ENCODE measurements at regions not wholly inside any gene's neighbourhood (a gene's known extent, or its start where the extent isn't known, plus 50 kb on each side); places are given as distances from the start of the nearest gene placed in this dataset.

- no peaks in the 10 kb centered on the region for H3K27me3 ChIP-seq
- H3K4me1 ChIP-seq: peaks cover 0 to 40% (median 20%) of the 10 kb centered on the region in 4 donors
- intact Hi-C loops (cut with DNase I): no loop called here
- no peaks in the 10 kb centered on the region for H3K36me3 ChIP-seq
- no peak overlapping the region for H3K4me3 ChIP-seq
- no peaks in the 10 kb centered on the region for H3K9me3 ChIP-seq
- TF ChIP-seq POLR2A (IDR thresholded peaks at IDR 0.05; ENCODE audit: low read depth) (no peak), CTCF (IDR thresholded peaks at IDR 0.05) (no peak), POLR2AphosphoS5 (IDR thresholded peaks at IDR 0.05) (no peak), EP300 (IDR thresholded peaks at IDR 0.05) (no peak)
- no peak overlapping the region for H3K27ac ChIP-seq (replicated peaks in 1 of 4)
- DNase-seq (ENCODE audit: extremely low spot score): no peak
- WGBS: 94% methylated on average over 1 of the region's 1 CpG
These were observed 391.0 kb downstream of the NSUN3 start for GRCh38 chr3:94453864-94454263.

GRCh38 chr3:94459167-94459566, 396.3 kb downstream of the NSUN3 start:
- no peak overlapping the region for H3K27ac ChIP-seq (replicated peaks in 1 of 4)
- H3K4me1 ChIP-seq: peaks cover 0 to 25% (median 17%) of the 10 kb centered on the region in 4 donors
- H3K4me3 ChIP-seq: no peak overlapping the region
- no peaks in the 10 kb centered on the region for H3K9me3 ChIP-seq
- no peaks in the 10 kb centered on the region for H3K36me3 ChIP-seq
- WGBS: 80% methylated on average over 1 of the region's 1 CpG
- intact Hi-C loops (cut with DNase I): no loop called here
- TF ChIP-seq POLR2AphosphoS5 (IDR thresholded peaks at IDR 0.05): no peak
- TF ChIP-seq POLR2A (IDR thresholded peaks at IDR 0.05; ENCODE audit: low read depth): no peak
- TF ChIP-seq CTCF (IDR thresholded peaks at IDR 0.05): no peak
- no peak for TF ChIP-seq EP300 (IDR thresholded peaks at IDR 0.05)
- H3K27me3 ChIP-seq: no peaks in the 10 kb centered on the region
- DNase-seq (ENCODE audit: extremely low spot score): no peak

- Histone ChIP-seq H3K36me3 (no peaks in the 10 kb centered on the region), H3K4me1 (peaks cover 0 to 22% (median 16%) of the 10 kb centered on the region in 4 donors), H3K27ac (replicated peaks in 1 of 4) (no peak overlapping the region), H3K27me3 (no peaks in the 10 kb centered on the region), H3K4me3 (no peak overlapping the region), H3K9me3 (no peaks in the 10 kb centered on the region)
- DNase-seq (ENCODE audit: extremely low spot score): no peak
- TF ChIP-seq EP300 (IDR thresholded peaks at IDR 0.05): no peak
- WGBS: 73% methylated on average over 3 of the region's 3 CpGs
- intact Hi-C loops (cut with DNase I): no loop called here
These were observed 398.1 kb downstream of the NSUN3 start for GRCh38 chr3:94460931-94461330.

GRCh38 chr3:94462931-94463330, 400.1 kb downstream of the NSUN3 start:
- intact Hi-C loops (cut with DNase I): no loop called here
- no peak overlapping the region for H3K27ac ChIP-seq (replicated peaks in 1 of 4)

GRCh38 chr3:94472511-94472910, 409.6 kb downstream of the NSUN3 start:
- Histone ChIP-seq H3K36me3 (no peaks in the 10 kb centered on the region), H3K27me3 (no peaks in the 10 kb centered on the region), H3K4me3 (no peak overlapping the region), H3K9me3 (peaks cover 0 to 11% (median 4%) of the 10 kb centered on the region in 4 donors), H3K27ac (replicated peaks in 1 of 4) (no peak overlapping the region), H3K4me1 (peaks cover 0 to 21% (median 14%) of the 10 kb centered on the region in 4 donors)
- DNase-seq (ENCODE audit: extremely low spot score): no peak
- no peak for TF ChIP-seq CTCF (IDR thresholded peaks at IDR 0.05)
- no peak for TF ChIP-seq EP300 (IDR thresholded peaks at IDR 0.05)
- no peak for TF ChIP-seq POLR2AphosphoS5 (IDR thresholded peaks at IDR 0.05)
- TF ChIP-seq POLR2A (IDR thresholded peaks at IDR 0.05; ENCODE audit: low read depth): no peak
- intact Hi-C loops (cut with DNase I): no loop called here

More at GRCh38 chr3:94462931-94463330, 400.1 kb downstream of the NSUN3 start:
- TF ChIP-seq POLR2A (IDR thresholded peaks at IDR 0.05; ENCODE audit: low read depth): no peak
- no peak for TF ChIP-seq EP300 (IDR thresholded peaks at IDR 0.05)
- TF ChIP-seq CTCF (IDR thresholded peaks at IDR 0.05): no peak
- no peak for TF ChIP-seq POLR2AphosphoS5 (IDR thresholded peaks at IDR 0.05)
- no peaks in the 10 kb centered on the region for H3K36me3 ChIP-seq
- H3K27me3 ChIP-seq: no peaks in the 10 kb centered on the region
- DNase-seq (ENCODE audit: extremely low spot score): no peak
- H3K9me3 ChIP-seq: no peaks in the 10 kb centered on the region
- WGBS: 31% methylated on average over 2 of the region's 2 CpGs
- H3K4me3 ChIP-seq: no peak overlapping the region
- H3K4me1 ChIP-seq: peaks cover 0 to 24% (median 17%) of the 10 kb centered on the region in 4 donors
